IMR-90 (cell line): ENCODE measurements at regions not wholly inside any gene's neighbourhood (a gene's known extent, or its start where the extent isn't known, plus 50 kb on each side); places are given as distances from the start of the nearest gene placed in this dataset.

ENCODE experiments used
- ATAC-seq: fragments of 200-7000 bp; cut with Tn5 transposase; 2 replicates; pipeline ENCODE4 v1.9.1; 2020; ENCODE audit warnings: low read depth, mild to moderate bottlenecking, moderate library complexity
- BruUV-seq: library from RNA; stranded (reverse); fragments of 400-500 nt; replicated peaks from 2 replicates; lab custom pipeline; 2021; lab: Mats Ljungman, UMichigan
- CTCF ChIA-PET: fragments of 300-600 bp; formaldehyde crosslinking; extraction: SDS; loops from one replicate; lab custom pipeline; 2021; ENCODE audit warnings: antibody characterized with exemption; lab: Yijun Ruan, JAX
- POLR2A ChIA-PET: fragments of 300-600 bp; sonication (Branson Sonifier 250); formaldehyde crosslinking; loops from one replicate; lab custom pipeline; 2022; ENCODE audit warnings: antibody characterized with exemption; ENCODE audit not compliant: unreplicated experiment; lab: Charles Lee
- DNase-seq: peaks from one replicate; pipeline ENCODE4 v3.0.0; 2013
- H2AFZ ChIP-seq: replicated peaks from 2 replicates; pipeline ENCODE3; 2013; ENCODE audit warnings: low read length, mild to moderate bottlenecking; ENCODE audit not compliant: poor library complexity
- H2AK5ac ChIP-seq: 2 replicates; pipeline ENCODE4 v1.6.1; 2013; ENCODE audit warnings: low read depth, low read length, inconsistent platforms
- H2AK9ac ChIP-seq: replicated peaks from 2 replicates; pipeline ENCODE3; 2013; ENCODE audit warnings: mild to moderate bottlenecking, low read depth, low read length, moderate library complexity; ENCODE audit not compliant: poor library complexity
- H2BK120ac ChIP-seq: 2 replicates; pipeline ENCODE4 v1.6.1; 2013; ENCODE audit warnings: low read depth, low read length, inconsistent platforms
- H2BK15ac ChIP-seq: 3 replicates; pipeline ENCODE4 v1.6.1; 2013; ENCODE audit warnings: low read depth, low read length, inconsistent platforms
- H2BK20ac ChIP-seq: 2 replicates; pipeline ENCODE4 v1.6.1; 2013; ENCODE audit warnings: low read depth, mild to moderate bottlenecking, inconsistent platforms, low read length, moderate library complexity
- H2BK5ac ChIP-seq: 2 replicates; pipeline ENCODE4 v1.6.1; 2013; ENCODE audit warnings: mild to moderate bottlenecking, low read depth, low read length, inconsistent platforms; ENCODE audit not compliant: poor library complexity, severe bottlenecking
- H3K14ac ChIP-seq: replicated peaks from 2 replicates; pipeline ENCODE4 v1.6.1; 2013; ENCODE audit warnings: low read depth, low read length, inconsistent platforms
- H3K18ac ChIP-seq: 2 replicates; pipeline ENCODE4 v1.6.1; 2013; ENCODE audit warnings: low read depth, low read length, control low read depth
- H3K23ac ChIP-seq: 2 replicates; pipeline ENCODE4 v1.6.1; 2013; ENCODE audit warnings: low read depth, low read length, inconsistent platforms
- H3K27ac ChIP-seq: 2 replicates; pipeline ENCODE4 v1.5.1; 2013; ENCODE audit warnings: mild to moderate bottlenecking, control low read depth, low read length; ENCODE audit not compliant: insufficient read depth
- H3K27me3 ChIP-seq: 2 replicates; pipeline ENCODE4 v1.6.1; 2013; ENCODE audit warnings: low read length; ENCODE audit not compliant: control insufficient read depth, insufficient read depth
- H3K36me3 ChIP-seq: 2 replicates; pipeline ENCODE4 v1.6.1; 2013; ENCODE audit warnings: low read length, mixed read lengths; ENCODE audit not compliant: control insufficient read depth, insufficient read depth
- H3K4ac ChIP-seq: 2 replicates; pipeline ENCODE4 v1.6.1; 2013; ENCODE audit warnings: low read depth, low read length, inconsistent platforms
- H3K4me1 ChIP-seq: 2 replicates; pipeline ENCODE4 v1.6.1; 2013; ENCODE audit warnings: low read length, mixed read lengths; ENCODE audit not compliant: control insufficient read depth, insufficient read depth
- H3K4me2 ChIP-seq: 2 replicates; pipeline ENCODE4 v1.6.1; 2013; ENCODE audit warnings: low read depth, mild to moderate bottlenecking, control low read depth, low read length, moderate library complexity
- H3K4me3 ChIP-seq: 2 replicates; pipeline ENCODE4 v1.5.1; 2013; ENCODE audit warnings: low read depth, mild to moderate bottlenecking, control low read depth, low read length, moderate library complexity; ENCODE audit not compliant: insufficient read depth
- H3K56ac ChIP-seq: 2 replicates; pipeline ENCODE4 v1.6.1; 2013; ENCODE audit warnings: low read length, inconsistent platforms; ENCODE audit not compliant: insufficient read depth; ENCODE audit errors: extremely low read depth
- H3K79me1 ChIP-seq, 2 experiments: 2 replicates each; pipeline ENCODE4 v1.6.1; 2013; ENCODE audit warnings: low read length in 2 of 2, inconsistent platforms in 1 of 2, low read depth in 1 of 2
- H3K9ac ChIP-seq: 2 replicates; pipeline ENCODE4 v1.6.1; 2013; ENCODE audit warnings: low read depth, low read length, control low read depth
- H3K9me1 ChIP-seq: 2 replicates; pipeline ENCODE4 v1.6.1; 2013; ENCODE audit warnings: low read length, inconsistent platforms; ENCODE audit not compliant: insufficient read depth
- H3K9me3 ChIP-seq: 2 replicates; pipeline ENCODE4 v1.6.1; 2013; ENCODE audit warnings: low read length; ENCODE audit not compliant: control insufficient read depth, insufficient read depth
- H4K20me1 ChIP-seq: 2 replicates; pipeline ENCODE4 v1.6.1; 2013; ENCODE audit warnings: low read length, inconsistent platforms; ENCODE audit not compliant: insufficient read depth
- H4K5ac ChIP-seq: 2 replicates; pipeline ENCODE4 v1.6.1; 2013; ENCODE audit warnings: mild to moderate bottlenecking, low read depth, low read length, control low read depth
- H4K8ac ChIP-seq, 2 experiments: 2 replicates each; pipeline ENCODE4 v1.6.1; 2013; ENCODE audit warnings: low read depth in 2 of 2, low read length in 2 of 2, control low read depth in 1 of 2, inconsistent platforms in 1 of 2
- H4K91ac ChIP-seq: 2 replicates; pipeline ENCODE4 v1.6.1; 2013; ENCODE audit warnings: low read depth, low read length, inconsistent platforms; ENCODE audit not compliant: insufficient read depth
- BHLHE40 ChIP-seq: fragments of 150-350 bp; IDR thresholded peaks from 2 replicates; pipeline ENCODE4 v1.6.1; 2016; ENCODE audit warnings: mild to moderate bottlenecking, low read depth, low read length
- CEBPB ChIP-seq: IDR thresholded peaks from 2 replicates; pipeline ENCODE4 v1.6.1; 2012; ENCODE audit warnings: low read depth, low read length, improper control_type of control experiment
- CHD1 ChIP-seq: IDR thresholded peaks from 2 replicates; pipeline ENCODE4 v1.6.1; 2012; ENCODE audit warnings: low read depth, low read length, improper control_type of control experiment
- CTCF ChIP-seq: conservative IDR thresholded peaks from 2 replicates; pipeline ENCODE4 v1.5.1; 2012; ENCODE audit warnings: mild to moderate bottlenecking, low read depth, low read length, improper control_type of control experiment
- ELK1 ChIP-seq: fragments of 150-350 bp; IDR thresholded peaks from 2 replicates; pipeline ENCODE4 v1.6.1; 2016; ENCODE audit warnings: low read depth, mild to moderate bottlenecking, low read length, moderate library complexity, borderline replicate concordance
- FOS ChIP-seq: fragments of 150-350 bp; IDR thresholded peaks from 2 replicates; pipeline ENCODE4 v1.6.1; 2016; ENCODE audit warnings: low read depth, low read length
- MAFK ChIP-seq: IDR thresholded peaks from 2 replicates; pipeline ENCODE4 v1.6.1; 2012; ENCODE audit warnings: low read depth, low read length, improper control_type of control experiment
- MAZ ChIP-seq: IDR thresholded peaks from 2 replicates; pipeline ENCODE4 v1.6.1; 2012; ENCODE audit warnings: low read depth, mild to moderate bottlenecking, low read length, improper control_type of control experiment, moderate library complexity, borderline replicate concordance
- MXI1 ChIP-seq: IDR thresholded peaks from 2 replicates; pipeline ENCODE4 v1.6.1; 2012; ENCODE audit warnings: low read depth, mild to moderate bottlenecking, low read length, moderate library complexity, borderline replicate concordance
- NFE2L2 ChIP-seq: fragments of 150-350 bp; IDR thresholded peaks from 2 replicates; pipeline ENCODE4 v1.6.1; 2016; ENCODE audit warnings: low read depth, mild to moderate bottlenecking, low read length
- POLR2A ChIP-seq: IDR thresholded peaks from 2 replicates; pipeline ENCODE4 v1.6.1; 2012; ENCODE audit warnings: mild to moderate bottlenecking, low read depth, low read length
- RAD21 ChIP-seq: IDR thresholded peaks from 2 replicates; pipeline ENCODE4 v1.6.1; 2012; ENCODE audit warnings: low read length, improper control_type of control experiment
- RCOR1 ChIP-seq: IDR thresholded peaks from 2 replicates; pipeline ENCODE4 v1.6.1; 2012; ENCODE audit warnings: mild to moderate bottlenecking, low read length, improper control_type of control experiment; ENCODE audit not compliant: insufficient replicate concordance
- RFX5 ChIP-seq: IDR thresholded peaks from 2 replicates; pipeline ENCODE4 v1.8.0; 2012; ENCODE audit warnings: low read depth, mild to moderate bottlenecking, low read length, moderate library complexity
- SMC3 ChIP-seq: fragments of 150-350 bp; IDR thresholded peaks from 2 replicates; pipeline ENCODE4 v1.6.1; 2016; ENCODE audit warnings: low read depth, mild to moderate bottlenecking, antibody characterized with exemption, low read length, moderate library complexity
- USF2 ChIP-seq: fragments of 150-350 bp; IDR thresholded peaks from 2 replicates; pipeline ENCODE4 v1.6.1; 2017; ENCODE audit warnings: mild to moderate bottlenecking, antibody characterized with exemption, low read length, low read depth
- WGBS, 2 experiments: methylation state at CpG; one replicate each; pipeline versions ENCODE4 v1.1.5 to v1.1.7; 2013; ENCODE audit warnings: missing lambda C conversion rate in 2 of 2; ENCODE audit not compliant: insufficient read length in 1 of 2; ENCODE audit errors: extremely low coverage in 2 of 2; 5-methylcytosine and 5-hydroxymethylcytosine counted together
- dilution Hi-C: fragments of 300-500 bp; cut with HindIII; formaldehyde crosslinking; loops from one replicate; pipeline ENCODE4 v1.14.3; 2018; ENCODE audit warnings: low sequenced_read_pairs; ENCODE audit not compliant: unreplicated experiment
- in situ Hi-C: fragments of 300-500 bp; cut with MboI; formaldehyde crosslinking; loops from 3 replicates; pipeline ENCODE4 v1.14.3; 2019; ENCODE audit warnings: low sequenced_read_pairs, inconsistent platforms, mixed read lengths
- intact Hi-C: fragments of 100-400 bp; cut with micrococcal nuclease; formaldehyde crosslinking; loops from 2 replicates; pipeline ENCODE4 v1.10.0; 2022

GRCh38 chr3:78313332-78313731 lies 1273.4 kb downstream of the ROBO2 start:
- WGBS, 2 experiments, result no CpG with 5 or more reads among the region's 1 CpG
- in situ Hi-C loops, result no loop called here

More at GRCh38 chr3:78313332-78313731, 1273.4 kb downstream of the ROBO2 start:
- H3K4me1 ChIP-seq, result no peaks in the 10 kb centered on the region
- no peak overlapping the region for H2BK20ac ChIP-seq
- no peaks in the 10 kb centered on the region for H3K79me1 ChIP-seq
- H3K9me1 ChIP-seq, result no peaks in the 10 kb centered on the region
- H3K23ac ChIP-seq, result no peak overlapping the region
- ChIA-PET POLR2A (no interaction called here), CTCF (no interaction called here)
- no peak overlapping the region for H2BK5ac ChIP-seq
- intact Hi-C loops (no loop called here), dilution Hi-C loops (no loop called here)
- no peak overlapping the region for H3K4ac ChIP-seq
- BruUV-seq, result no TSS peak
- no peaks in the 10 kb centered on the region for H3K9me3 ChIP-seq
- TF ChIP-seq RCOR1, result no peak
- TF ChIP-seq BHLHE40, result no peak
- TF ChIP-seq CEBPB, result no peak
- TF ChIP-seq CHD1, result no peak
- no peak for TF ChIP-seq MAZ
- TF ChIP-seq MXI1, result no peak
- no peak for TF ChIP-seq USF2
- TF ChIP-seq CTCF, result no peak
- no peak for TF ChIP-seq POLR2A
- no peak for TF ChIP-seq MAFK
- no peak for TF ChIP-seq ELK1
- TF ChIP-seq SMC3, result no peak
- TF ChIP-seq NFE2L2, result no peak
- no peak for TF ChIP-seq RAD21
- TF ChIP-seq RFX5, result no peak
- no peak for TF ChIP-seq FOS
- DNase-seq, result no peak
- H3K27ac ChIP-seq, result no peak overlapping the region
- H3K9ac ChIP-seq, result no peak overlapping the region
- H3K36me3 ChIP-seq, result no peaks in the 10 kb centered on the region
- H3K14ac ChIP-seq, result no peak overlapping the region
- no peak overlapping the region for H2BK120ac ChIP-seq
- no peak overlapping the region for H2BK15ac ChIP-seq
- H4K91ac ChIP-seq, result no peak overlapping the region
- ATAC-seq, result no peak
- H4K20me1 ChIP-seq, result no peaks in the 10 kb centered on the region
- no peak overlapping the region for H3K4me3 ChIP-seq
- no peak overlapping the region for H2AK5ac ChIP-seq
- H2AFZ ChIP-seq, result no peak overlapping the region
- no peak overlapping the region for H3K56ac ChIP-seq
- no peak overlapping the region for H3K18ac ChIP-seq
- no peak overlapping the region for H3K4me2 ChIP-seq
- no peaks in the 10 kb centered on the region for H3K27me3 ChIP-seq
- H4K8ac ChIP-seq, result no peak overlapping the region
- no peak overlapping the region for H4K5ac ChIP-seq
- no peak overlapping the region for H2AK9ac ChIP-seq
